Omental fat pad (tissue), 3 donors: ENCODE measurements at regions not wholly inside any gene's neighbourhood (a gene's known extent, or its start where the extent isn't known, plus 50 kb on each side); places are given as distances from the start of the nearest gene placed in this dataset.
"Not testable (repeated sequence)": the region's sequence is repeated elsewhere in the genome, so short reads cannot be mapped to it uniquely, and the experiment has no call there.

Experiments used
- ATAC-seq: fragments of 150-250 bp; one replicate; pipeline ENCODE4 v1.9.1; 2016; ENCODE audit warnings: mild to moderate bottlenecking, moderate library complexity; ENCODE audit not compliant: low FRiP score
- DNase-seq: peaks from one replicate; pipeline ENCODE4 v3.0.0-alpha.2; 2019; ENCODE audit warnings: low spot score
- CTCF ChIP-seq, 3 donors: fragments of 450-650 bp; IDR thresholded peaks; one replicate each; pipeline ENCODE4 v1.5.1; 2016 to 2017; ENCODE audit warnings: antibody characterized with exemption in 3 of 3, mild to moderate bottlenecking in 3 of 3, moderate library complexity in 2 of 3

GRCh38 chr7:123327661-123328060 is 127.9 kb upstream of the SLC13A1 start:
- TF ChIP-seq CTCF (IDR thresholded peaks at IDR 0.05) = no peak
- DNase-seq = no peak
- ATAC-seq = no peak

GRCh38 chr7:123324283-123324682 is 124.5 kb upstream of the SLC13A1 start:
- TF ChIP-seq CTCF (IDR thresholded peaks at IDR 0.05) = no peak
- DNase-seq = no peak
- ATAC-seq = no peak

- TF ChIP-seq CTCF (IDR thresholded peaks at IDR 0.05) = no peak
- DNase-seq = no peak
- ATAC-seq = no peak
These were observed 123.9 kb upstream of the SLC13A1 start for GRCh38 chr7:123323689-123324088.

GRCh38 chr7:123321578-123321977 is 121.8 kb upstream of the SLC13A1 start:
- not testable (repeated sequence) for DNase-seq, ATAC-seq

GRCh38 chr7:123319911-123320310 is 120.1 kb upstream of the SLC13A1 start:
- no peak for TF ChIP-seq CTCF (IDR thresholded peaks at IDR 0.05)
- DNase-seq (no peak), ATAC-seq (no peak)

GRCh38 chr7:123314886-123315285 is 115.1 kb upstream of the SLC13A1 start:
- no peak for TF ChIP-seq CTCF (IDR thresholded peaks at IDR 0.05)
- no peak for ATAC-seq
- DNase-seq = no peak

- TF ChIP-seq CTCF (IDR thresholded peaks at IDR 0.05) = no peak
- no peak for DNase-seq
- no peak for ATAC-seq
These were observed 108.6 kb upstream of the SLC13A1 start for GRCh38 chr7:123308254-123308951.
